NCI-H2029 treated with DMSO at 0.1 percent for 48 hours (cell line): ENCODE measurements at regions not wholly inside any gene's neighbourhood (a gene's known extent, or its start where the extent isn't known, plus 50 kb on each side); places are given as distances from the start of the nearest gene placed in this dataset.
"Not testable (repeated sequence)": the region's sequence is repeated elsewhere in the genome, so short reads cannot be mapped to it uniquely, and the experiment has no call there.

ENCODE experiments used
- DNase-seq: peaks from one replicate; lab custom pipeline; 2025; lab: John Stamatoyannopoulos, UW

DNA sequence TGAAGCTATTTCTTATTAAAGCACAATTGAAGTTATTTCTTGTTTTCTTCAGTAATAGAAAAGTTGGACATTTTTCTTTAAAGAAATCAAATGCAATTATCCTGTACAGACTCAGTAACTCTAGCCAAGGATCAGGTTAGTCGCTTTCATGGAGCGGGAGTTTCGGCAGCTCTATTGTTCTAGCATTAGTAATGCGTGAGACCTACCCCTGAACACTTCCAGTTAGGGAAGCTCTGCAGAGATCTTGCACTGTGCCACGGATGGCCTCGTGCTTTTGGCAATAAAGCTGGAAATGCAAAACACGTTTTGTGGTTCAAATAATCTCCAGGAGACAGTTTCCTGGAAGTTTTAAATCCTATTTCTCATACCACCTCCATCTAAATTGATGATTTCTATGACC lies 488.4 kb downstream of the SETD4 start:
- no peak for DNase-seq

DNA sequence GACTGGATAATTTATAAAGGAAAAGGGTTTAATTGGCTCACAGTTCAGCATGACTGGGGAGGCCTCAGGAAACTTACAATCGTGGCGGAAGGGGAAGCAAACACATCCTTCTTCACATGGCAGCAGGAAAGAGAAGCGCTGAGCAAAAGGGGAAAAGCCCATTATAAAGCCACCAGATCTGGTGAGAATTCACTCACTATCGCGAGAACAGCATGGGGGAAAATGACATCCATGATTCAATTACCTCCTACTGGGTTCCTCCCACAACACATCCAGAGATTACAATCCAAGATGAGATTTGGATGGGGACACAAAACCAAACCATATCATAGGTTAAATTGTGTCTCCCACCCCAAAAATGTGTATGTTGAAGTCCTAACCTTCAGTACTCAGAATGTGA lies 491.7 kb downstream of the SETD4 start:
- no peak for DNase-seq

DNA sequence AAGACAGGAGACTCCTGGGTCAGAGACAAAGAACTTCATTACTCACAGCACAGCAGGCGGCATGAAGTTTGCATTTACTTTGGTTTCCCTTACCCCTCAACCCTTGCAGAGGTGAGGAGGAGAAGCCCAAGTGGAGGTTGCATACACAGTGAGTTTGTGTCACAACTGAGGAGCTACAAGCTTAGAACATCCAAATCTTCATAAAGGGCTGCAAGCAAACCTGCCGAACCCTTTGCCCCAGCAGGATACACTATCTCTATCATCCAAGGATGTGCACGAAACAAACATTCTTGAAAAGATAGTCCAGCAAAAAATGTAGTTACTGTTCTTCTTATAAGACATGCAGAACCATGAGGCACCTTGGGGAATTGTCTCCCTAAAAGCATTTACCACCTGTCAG lies 493.5 kb downstream of the SETD4 start:
- no peak for DNase-seq

DNA sequence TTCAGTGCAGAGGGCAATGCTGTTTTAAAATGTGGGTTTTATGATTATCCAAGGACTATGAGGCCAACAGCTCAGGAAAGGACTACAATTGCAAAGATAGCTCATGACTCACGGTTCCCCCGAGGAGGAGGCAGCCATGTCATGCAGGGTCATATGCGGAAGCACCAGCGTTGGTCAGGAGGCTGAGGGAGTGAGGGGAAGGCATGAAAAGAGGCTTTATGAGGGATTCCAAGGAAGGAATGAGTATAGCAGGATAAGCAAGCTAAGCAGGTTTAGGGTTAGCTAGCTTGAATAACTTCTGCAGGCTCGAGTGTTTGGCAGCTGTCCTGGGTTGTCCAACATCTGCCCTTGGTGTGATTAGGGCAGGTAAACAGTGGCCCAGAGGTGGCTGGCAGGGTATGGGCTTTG lies 495.1 kb downstream of the SETD4 start:
- no peak for DNase-seq

DNA sequence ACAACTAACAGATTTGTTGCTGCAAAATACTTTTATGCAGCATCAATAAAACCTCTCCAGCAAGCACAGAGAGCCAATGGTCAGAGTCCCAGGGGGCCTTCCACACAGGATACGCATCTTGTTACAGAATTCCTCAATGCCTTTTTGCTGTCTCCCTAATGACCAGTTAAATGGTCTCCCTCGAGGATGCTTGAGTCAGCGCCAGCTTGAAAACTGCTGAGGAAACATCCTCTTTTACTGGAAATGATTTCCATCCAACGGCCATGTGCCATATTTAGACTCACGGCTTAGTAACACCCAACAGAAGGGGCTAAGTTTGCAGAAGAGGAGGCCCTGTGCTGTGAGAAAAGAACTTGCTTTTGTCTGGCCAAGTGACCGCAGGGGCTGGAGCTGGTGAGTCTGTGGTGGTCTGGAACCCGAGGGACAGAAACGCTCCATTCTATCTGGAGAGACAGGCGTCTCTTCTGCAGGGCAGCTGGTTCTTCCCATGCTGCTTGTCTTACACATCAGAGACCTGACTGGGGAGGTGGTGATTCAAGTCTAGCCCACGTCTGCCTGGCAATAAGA lies 496.4 kb downstream of the SETD4 start:
- DNase-seq, result no peak

DNA sequence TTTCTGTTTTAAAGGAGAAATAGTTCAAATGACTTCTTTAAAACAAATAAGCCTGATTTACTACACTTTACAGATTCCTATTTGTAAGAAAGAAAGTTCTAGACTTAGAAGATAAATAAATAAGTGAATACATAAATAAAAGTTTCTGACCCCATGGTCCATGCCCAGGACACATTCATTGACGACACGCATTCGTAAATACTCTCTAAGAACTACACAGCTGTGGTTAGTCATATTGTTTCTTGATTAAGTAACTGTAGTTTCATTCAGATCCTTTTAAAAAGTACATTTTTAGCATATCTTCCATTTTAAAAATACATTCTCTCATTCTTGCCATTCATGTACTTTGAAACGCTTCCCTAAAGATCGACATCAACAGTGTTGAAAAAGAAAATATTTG lies 497.4 kb downstream of the SETD4 start:
- no peak for DNase-seq

DNA sequence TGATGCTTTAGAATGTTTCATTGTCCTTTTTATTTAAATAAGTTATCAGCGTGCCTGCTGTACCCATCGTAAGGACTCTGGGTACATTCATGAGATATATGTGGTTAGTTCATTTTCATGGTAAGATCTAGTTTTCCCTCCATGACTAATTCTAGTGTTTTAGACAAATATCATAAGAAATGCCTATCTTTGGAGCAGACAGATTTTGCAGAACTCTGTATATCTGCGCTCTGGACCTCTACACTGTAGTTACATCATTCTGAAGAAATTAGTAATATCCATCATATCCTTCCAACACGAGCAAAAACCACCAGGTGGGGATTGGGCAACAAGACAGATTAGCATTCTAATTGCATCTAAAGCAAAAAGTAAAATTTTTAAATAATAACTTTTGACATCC lies 499.2 kb downstream of the SETD4 start:
- no peak for DNase-seq

DNA sequence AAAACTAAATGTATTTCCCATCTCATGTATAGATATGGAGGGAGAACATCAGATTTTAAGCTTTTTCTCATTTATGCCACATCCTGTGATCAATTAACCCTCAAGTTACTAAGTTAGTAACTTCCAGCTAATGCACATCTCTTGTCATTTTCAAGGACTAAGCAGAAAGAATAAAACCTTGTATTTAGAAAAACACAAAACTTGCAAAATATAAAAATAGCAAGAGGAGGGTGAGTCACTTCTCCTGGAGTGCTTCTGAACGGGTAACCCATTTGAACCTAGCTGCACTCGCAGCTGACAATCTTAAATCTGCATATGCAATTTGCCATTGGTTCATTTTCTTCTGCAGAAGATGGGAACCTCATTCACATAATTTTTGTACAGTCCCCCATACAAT lies 500.5 kb downstream of the SETD4 start:
- no peak for DNase-seq

DNA sequence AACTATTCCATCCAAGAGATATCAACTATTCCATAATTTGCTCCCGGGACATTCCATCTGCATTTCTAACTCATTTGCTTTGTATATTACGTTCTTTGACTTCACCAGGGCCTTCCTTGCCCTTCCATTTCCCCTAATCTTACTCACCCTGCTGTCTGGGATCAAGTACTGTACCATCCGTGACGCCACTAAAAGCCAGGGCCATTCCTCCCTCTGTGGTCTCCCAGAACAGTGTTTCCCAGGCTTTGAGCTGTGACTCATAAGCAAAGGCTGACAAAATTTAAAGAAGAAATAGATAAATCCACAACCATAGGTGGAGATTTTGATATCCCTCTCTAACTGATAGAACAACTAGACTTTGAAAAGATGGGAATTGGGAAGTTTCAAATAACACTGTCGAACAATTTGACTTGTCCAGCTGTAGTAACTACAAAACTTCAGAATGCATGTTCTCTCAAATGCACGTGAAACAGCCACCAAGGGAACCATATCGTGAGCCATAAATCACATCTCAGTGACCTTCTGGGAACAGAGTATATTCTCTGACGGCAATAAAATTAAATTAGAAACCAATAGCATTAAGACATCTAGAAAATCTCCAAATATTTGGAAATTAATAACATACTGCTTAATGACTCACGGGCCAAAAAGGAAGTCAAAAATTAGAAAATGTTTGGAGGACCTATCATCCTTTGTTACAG lies 501.0 kb downstream of the SETD4 start:
- no peak for DNase-seq

DNA sequence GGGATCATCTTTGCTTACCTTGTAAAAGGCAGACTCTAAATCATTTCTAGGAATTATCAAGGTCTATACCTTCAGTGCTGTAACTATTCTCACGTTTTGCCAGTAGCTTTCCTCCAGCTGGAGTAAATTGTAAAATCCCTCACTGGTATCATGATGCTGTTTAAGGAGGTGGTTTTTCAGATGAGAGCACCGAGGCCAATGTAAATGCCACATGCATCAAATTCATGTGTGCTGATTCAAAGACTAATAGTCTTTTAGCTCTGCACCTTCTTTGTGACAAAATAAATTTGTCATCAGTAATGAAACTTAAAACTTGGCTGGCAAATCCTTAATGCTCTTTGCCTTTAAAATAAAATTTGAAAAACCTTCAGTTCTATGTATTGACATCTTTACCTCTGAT lies 503.8 kb downstream of the SETD4 start:
- no peak for DNase-seq

DNA sequence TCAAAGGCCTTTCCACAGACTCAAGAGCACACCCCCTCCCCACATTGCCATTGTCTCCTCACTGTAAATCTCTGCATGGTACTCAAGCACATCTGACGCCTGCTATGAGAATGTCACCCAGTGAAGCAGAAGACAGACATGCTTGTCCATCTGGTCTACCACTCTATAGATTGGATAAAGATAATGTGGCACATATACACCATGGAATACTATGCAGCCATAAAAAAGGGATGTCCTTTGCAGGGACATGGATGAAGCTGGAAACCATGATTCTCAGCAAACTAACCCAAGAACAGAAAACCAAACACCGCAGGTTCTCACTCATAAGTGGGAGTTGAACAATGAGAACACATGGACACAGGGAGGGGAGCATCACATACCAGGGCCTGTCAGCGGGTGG lies 503.4 kb upstream of the RUNX1 start:
- not testable (repeated sequence) for DNase-seq

DNA sequence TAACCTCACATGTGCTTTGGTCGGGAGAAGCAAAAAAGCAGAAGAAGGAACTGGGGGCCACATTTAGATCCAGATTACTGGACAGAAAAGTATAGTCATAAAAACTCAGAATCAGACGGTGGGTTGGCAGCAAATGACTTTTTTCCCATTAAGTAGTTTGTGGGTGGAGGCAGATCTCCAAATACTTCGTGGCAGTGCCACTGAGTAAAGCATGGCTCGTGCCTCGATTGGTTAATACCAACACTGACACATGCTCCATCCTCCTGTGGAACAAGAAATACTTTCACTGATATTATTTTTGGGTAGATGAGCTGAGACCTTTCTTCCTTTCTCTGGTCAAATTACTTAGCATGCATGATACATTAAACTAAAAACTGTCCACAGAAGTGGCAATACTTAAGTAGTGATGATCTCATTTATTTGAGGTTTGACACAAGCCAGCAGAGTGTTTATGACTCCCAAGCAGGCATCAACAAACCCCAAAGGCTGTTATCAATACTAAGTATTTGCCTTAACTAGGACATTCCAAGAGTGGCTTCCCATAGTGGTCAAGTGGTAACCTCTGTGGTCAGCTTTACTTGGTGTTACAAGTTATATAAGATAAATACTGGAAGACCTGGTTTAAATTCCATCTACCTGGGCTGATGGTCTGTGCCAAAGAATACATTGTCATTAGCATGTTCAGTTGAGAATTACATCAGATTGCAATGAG lies 500.0 kb upstream of the RUNX1 start:
- DNase-seq, result no peak

DNA sequence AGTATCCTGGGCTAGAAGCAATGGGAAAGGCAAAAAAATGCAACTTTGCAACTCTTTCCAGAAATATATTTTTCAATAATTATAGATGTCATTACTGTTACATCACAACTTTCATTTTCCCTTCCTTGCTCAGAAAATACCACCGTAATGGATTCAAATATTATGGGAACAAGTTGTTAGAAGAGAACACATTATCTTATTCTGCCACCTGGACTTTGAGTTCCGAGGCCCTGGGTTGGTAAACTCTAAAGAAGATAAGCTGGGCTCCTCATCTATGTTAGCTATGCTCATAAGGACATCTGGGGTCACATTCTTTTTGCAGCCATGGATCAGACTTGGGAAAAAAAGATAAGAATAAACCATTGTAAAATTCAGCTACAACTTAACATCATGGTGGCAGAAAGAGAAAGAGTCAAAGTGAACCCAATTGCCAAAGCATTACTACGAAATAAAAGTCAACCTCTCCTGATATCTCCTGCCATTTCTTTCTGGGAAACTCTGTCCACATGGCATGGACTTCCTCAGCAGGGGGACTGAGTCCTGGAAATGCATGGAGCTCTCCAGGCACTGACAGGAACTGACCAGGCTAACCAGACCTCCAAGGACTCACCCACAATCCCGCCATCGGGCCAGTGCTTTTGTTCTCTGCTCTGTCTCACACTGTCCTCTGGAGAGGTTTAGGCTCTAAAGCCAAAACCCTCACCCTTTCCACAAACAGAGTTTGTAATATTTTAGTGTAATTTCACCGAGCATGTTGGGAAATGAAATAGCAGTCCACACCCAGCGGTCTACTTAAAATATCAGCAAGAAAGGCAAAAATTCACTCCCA lies 499.1 kb upstream of the RUNX1 start:
- no peak for DNase-seq

DNA sequence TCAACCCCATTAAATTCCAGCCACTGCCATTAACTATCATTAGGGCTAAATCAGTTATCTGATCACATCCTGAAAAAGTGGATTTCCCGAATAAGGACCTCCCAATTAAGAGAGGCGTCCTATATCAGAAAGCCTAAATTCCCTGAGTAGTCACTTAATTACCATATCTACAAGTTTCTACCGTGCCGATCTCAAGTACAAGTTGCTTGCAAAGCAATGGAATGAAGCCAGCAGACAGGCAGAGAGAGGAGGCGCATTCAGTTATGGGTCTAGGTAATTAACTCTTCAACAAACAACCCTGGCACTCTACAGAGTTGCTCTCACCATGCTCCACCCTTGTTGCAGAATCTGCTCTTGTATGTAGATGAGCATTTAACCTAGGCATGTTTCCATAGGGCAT lies 494.6 kb upstream of the RUNX1 start:
- DNase-seq, result peak; percentile 5

DNA sequence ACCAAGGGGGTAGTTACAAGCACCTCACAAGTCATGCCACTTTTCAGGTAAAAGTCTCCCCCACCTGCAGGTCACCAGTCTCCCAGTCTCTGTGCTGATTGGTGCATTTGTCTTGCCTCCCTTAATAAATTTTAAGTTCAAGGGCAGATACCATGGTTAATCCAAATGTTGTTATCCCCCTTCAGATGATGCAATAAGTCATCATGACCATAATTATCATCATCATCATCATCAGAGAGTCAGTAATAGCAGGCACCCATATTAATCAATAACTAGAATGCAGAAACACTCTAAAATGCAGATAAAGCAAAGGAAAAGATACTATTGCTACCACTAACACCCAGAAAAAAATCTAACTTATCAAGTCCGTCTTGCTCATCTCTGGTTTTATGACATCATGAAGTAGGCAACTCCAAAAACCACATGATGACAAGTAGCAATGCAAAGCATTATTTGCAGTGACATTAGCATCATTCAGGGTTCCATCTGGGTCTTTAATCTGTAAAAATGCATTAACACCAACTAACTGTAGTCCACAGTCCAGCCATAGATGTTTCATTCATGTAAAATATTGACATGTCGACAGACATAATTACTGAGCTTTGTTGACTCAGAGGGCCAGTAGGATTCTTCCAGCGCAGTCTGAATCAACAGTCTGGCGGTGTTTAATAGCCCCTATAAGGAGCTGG lies 492.0 kb upstream of the RUNX1 start:
- DNase-seq, result peak; percentile 67

DNA sequence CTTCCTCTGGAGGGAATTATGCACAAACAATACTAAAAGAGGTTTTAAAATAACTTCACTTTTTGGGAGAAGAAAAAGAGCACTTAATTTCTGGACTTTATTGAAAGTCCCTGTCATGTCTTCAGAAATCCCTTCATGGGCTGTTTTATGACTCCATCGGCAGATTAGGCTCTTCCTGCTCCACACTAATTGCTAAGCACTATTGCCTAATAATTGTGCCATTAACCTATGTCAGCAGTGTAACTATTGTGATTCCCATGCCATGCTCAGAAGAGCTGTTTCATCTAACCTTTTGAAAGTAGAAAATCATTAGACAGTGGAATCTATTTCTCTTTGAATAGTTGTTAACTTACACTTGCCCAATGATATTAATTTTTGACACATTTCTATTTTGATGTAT lies 489.3 kb upstream of the RUNX1 start:
- no peak for DNase-seq

DNA sequence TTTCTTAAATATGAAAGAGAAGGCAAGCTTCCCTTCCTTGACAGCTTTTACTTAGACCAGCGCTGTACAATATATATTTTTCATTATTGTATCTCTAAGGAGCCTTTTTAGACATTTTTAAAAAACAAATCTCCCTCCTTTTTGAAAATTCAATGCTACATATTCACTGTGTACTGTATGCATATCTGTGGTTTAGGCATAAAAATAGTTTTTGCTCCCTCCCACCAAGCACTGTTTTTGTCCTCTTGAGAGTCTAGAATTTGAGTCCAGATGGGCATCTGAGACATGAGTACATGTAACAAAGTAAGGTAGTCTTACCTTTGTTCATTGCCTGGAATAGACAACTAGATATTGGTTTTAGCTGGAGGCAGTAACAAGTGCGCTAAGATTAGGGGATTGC lies 488.5 kb upstream of the RUNX1 start:
- DNase-seq, result no peak

DNA sequence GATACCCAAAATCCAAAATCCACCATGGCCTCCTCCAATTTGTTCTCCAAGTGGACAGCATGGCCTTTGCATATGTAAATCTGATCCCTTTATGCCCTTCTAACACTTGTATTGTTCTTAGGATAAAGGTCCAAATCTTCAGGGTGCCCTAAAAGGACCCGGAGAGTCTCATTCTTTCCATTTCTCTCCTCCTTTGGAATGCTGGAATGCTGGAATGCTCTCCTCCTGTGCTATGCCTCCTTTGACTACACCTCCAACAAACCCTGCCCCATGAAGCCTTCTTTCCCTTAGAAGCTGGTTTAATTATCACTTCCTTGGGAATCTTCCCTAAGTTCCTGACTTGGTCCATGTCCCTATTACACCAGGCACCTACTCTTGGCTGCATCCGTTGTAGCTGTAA lies 484.8 kb upstream of the RUNX1 start:
- no peak for DNase-seq

DNA sequence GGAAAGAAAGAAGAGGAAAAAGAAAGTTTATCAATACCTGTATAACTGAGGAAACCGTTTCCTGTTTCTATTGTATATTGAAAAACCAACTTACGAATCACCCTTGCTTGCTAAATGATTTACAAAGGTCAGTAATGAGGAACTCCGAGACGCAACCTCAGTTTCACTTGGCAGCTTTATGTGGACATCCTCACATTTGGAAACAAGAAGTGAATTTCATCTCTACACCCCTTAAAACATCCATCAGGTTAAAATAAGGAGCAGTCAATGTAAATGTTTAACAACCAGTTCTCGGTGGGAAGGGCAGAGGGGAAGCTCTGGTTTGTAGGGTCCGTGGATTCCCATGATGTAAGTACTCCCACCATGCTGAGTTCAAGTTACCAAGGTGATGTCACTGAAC lies 481.7 kb upstream of the RUNX1 start:
- DNase-seq, result no peak

DNA sequence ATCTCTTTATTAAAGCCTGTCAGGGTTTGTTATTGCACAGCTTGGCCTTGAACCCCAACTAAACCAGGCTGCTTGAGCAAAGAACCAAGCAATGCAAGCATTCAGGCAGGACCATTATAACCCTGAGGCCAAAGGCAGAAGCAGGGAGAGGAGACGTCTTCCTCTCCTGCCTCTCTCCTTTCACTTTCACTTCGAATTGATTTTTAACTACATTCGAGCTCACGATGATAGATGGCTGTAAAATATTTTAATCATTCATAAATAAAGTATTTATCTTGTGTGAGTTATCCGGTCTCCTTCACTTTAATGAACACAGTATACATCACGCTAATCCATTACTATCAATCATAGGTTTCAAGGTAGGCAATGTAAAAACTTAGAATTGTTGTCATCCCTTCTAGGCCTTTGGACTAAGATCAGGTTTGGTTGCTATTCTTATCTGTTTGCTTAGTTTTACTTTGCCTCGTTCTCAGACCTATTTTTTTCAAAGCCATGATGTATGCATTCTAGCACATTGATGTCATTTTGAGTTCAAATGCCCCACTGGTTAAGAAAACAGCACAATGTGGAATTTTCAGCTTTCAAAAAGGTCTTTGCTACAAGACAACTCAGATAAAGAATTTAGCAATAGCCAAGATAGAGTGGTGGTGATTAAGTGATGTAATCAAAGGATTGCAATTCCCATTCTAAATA lies 480.2 kb upstream of the RUNX1 start:
- DNase-seq, result peak; percentile 23
